ENCODE measurements at regions not wholly inside any gene's neighbourhood (a gene's known extent, or its start where the extent isn't known, plus 50 kb on each side); places are given as distances from the start of the nearest gene placed in this dataset.

- H4K8ac ChIP-seq (ENCODE audit: low read depth in 2 of 2, low read length in 2 of 2): no peak overlapping the region
- H2AFZ ChIP-seq (replicated peaks; ENCODE audit: low read length, poor library complexity): no peak overlapping the region
- H4K20me1 ChIP-seq (ENCODE audit: insufficient read depth, low read length): no peaks in the 10 kb centered on the region
- H2AK9ac ChIP-seq (replicated peaks; ENCODE audit: low read depth, low read length, poor library complexity): no peak overlapping the region
- H3K27ac ChIP-seq (ENCODE audit: insufficient read depth, low read length): no peak overlapping the region
- no peak overlapping the region for H3K9ac ChIP-seq (ENCODE audit: low read depth, low read length)
- TF ChIP-seq CEBPB (IDR thresholded peaks at IDR 0.05; ENCODE audit: low read depth, low read length) (no peak), BHLHE40 (IDR thresholded peaks at IDR 0.05; ENCODE audit: low read depth, low read length) (no peak), ELK1 (IDR thresholded peaks at IDR 0.05; ENCODE audit: borderline replicate concordance, low read depth, low read length) (no peak), NFE2L2 (IDR thresholded peaks at IDR 0.05; ENCODE audit: low read depth, low read length) (no peak), USF2 (IDR thresholded peaks at IDR 0.05; ENCODE audit: low read depth, low read length) (no peak), MXI1 (IDR thresholded peaks at IDR 0.05; ENCODE audit: borderline replicate concordance, low read depth, low read length) (no peak), CHD1 (IDR thresholded peaks at IDR 0.05; ENCODE audit: low read depth, low read length) (no peak), SMC3 (IDR thresholded peaks at IDR 0.05; ENCODE audit: low read depth, low read length) (no peak), POLR2A (IDR thresholded peaks at IDR 0.05; ENCODE audit: low read depth, low read length) (no peak)
- no peaks in the 10 kb centered on the region for H3K4me1 ChIP-seq (ENCODE audit: control insufficient read depth, insufficient read depth, low read length)
- H2BK20ac ChIP-seq (ENCODE audit: low read depth, low read length): no peak overlapping the region
- peaks cover 44% of the 10 kb centered on the region for H3K27me3 ChIP-seq (ENCODE audit: control insufficient read depth, insufficient read depth, low read length)
- no peaks in the 10 kb centered on the region for H3K36me3 ChIP-seq (ENCODE audit: control insufficient read depth, insufficient read depth, low read length)
- dilution Hi-C loops (cut with HindIII; ENCODE audit: low sequenced_read_pairs, unreplicated experiment) (no loop called here), intact Hi-C loops (cut with micrococcal nuclease) (no loop called here), in situ Hi-C loops (cut with MboI; ENCODE audit: low sequenced_read_pairs) (no loop called here)
- no peak overlapping the region for H2BK15ac ChIP-seq (ENCODE audit: low read depth, low read length)
- DNase-seq (no peak), ATAC-seq (ENCODE audit: low read depth) (no peak)
- no peaks in the 10 kb centered on the region for H3K9me1 ChIP-seq (ENCODE audit: insufficient read depth, low read length)
- no peaks in the 10 kb centered on the region for H3K9me3 ChIP-seq (ENCODE audit: control insufficient read depth, insufficient read depth, low read length)
- no peak overlapping the region for H3K23ac ChIP-seq (ENCODE audit: low read depth, low read length)
- no peak overlapping the region for H2BK5ac ChIP-seq (ENCODE audit: low read depth, low read length, poor library complexity, severe bottlenecking)
- no peak overlapping the region for H3K4me2 ChIP-seq (ENCODE audit: low read depth, low read length)
- H4K5ac ChIP-seq (ENCODE audit: low read depth, low read length): no peak overlapping the region
- no peak overlapping the region for H4K91ac ChIP-seq (ENCODE audit: insufficient read depth, low read depth, low read length)
- H3K18ac ChIP-seq (ENCODE audit: low read depth, low read length): no peak overlapping the region
- CTCF ChIA-PET: no interaction called here
- no peak overlapping the region for H3K56ac ChIP-seq (ENCODE audit: extremely low read depth, insufficient read depth, low read length)
- POLR2A ChIA-PET (ENCODE audit: unreplicated experiment): no interaction called here
- H3K14ac ChIP-seq (replicated peaks; ENCODE audit: low read depth, low read length): no peak overlapping the region
- no peak overlapping the region for H2BK120ac ChIP-seq (ENCODE audit: low read depth, low read length)
- H3K4ac ChIP-seq (ENCODE audit: low read depth, low read length): no peak overlapping the region
- BruUV-seq (replicated peaks): no TSS peak
- H2AK5ac ChIP-seq (ENCODE audit: low read depth, low read length): no peak overlapping the region
- no peaks in the 10 kb centered on the region for H3K79me1 ChIP-seq (ENCODE audit: low read depth in 1 of 2, low read length in 2 of 2)
- no peak overlapping the region for H3K4me3 ChIP-seq (ENCODE audit: insufficient read depth, low read depth, low read length)
These were observed 57.9 kb downstream of the RPLP1 start for GRCh38 chr15:69510556-69510955.
